IMR-90 (cell line): ENCODE measurements at regions not wholly inside any gene's neighbourhood (a gene's known extent, or its start where the extent isn't known, plus 50 kb on each side); places are given as distances from the start of the nearest gene placed in this dataset.

Experiments
- ATAC-seq: fragments of 200-7000 bp; cut with Tn5 transposase; 2 replicates; pipeline ENCODE4 v1.9.1; 2020; ENCODE audit warnings: low read depth, mild to moderate bottlenecking, moderate library complexity
- BruUV-seq: library from RNA; stranded (reverse); fragments of 400-500 nt; replicated peaks from 2 replicates; lab custom pipeline; 2021; lab: Mats Ljungman, UMichigan
- CTCF ChIA-PET: fragments of 300-600 bp; formaldehyde crosslinking; extraction: SDS; loops from one replicate; lab custom pipeline; 2021; ENCODE audit warnings: antibody characterized with exemption; lab: Yijun Ruan, JAX
- POLR2A ChIA-PET: fragments of 300-600 bp; sonication (Branson Sonifier 250); formaldehyde crosslinking; loops from one replicate; lab custom pipeline; 2022; ENCODE audit warnings: antibody characterized with exemption; ENCODE audit not compliant: unreplicated experiment; lab: Charles Lee
- DNase-seq: peaks from one replicate; pipeline ENCODE4 v3.0.0; 2013
- H2AFZ ChIP-seq: replicated peaks from 2 replicates; pipeline ENCODE3; 2013; ENCODE audit warnings: low read length, mild to moderate bottlenecking; ENCODE audit not compliant: poor library complexity
- H2AK5ac ChIP-seq: 2 replicates; pipeline ENCODE4 v1.6.1; 2013; ENCODE audit warnings: low read depth, low read length, inconsistent platforms
- H2AK9ac ChIP-seq: replicated peaks from 2 replicates; pipeline ENCODE3; 2013; ENCODE audit warnings: mild to moderate bottlenecking, low read depth, low read length, moderate library complexity; ENCODE audit not compliant: poor library complexity
- H2BK120ac ChIP-seq: 2 replicates; pipeline ENCODE4 v1.6.1; 2013; ENCODE audit warnings: low read depth, low read length, inconsistent platforms
- H2BK15ac ChIP-seq: 3 replicates; pipeline ENCODE4 v1.6.1; 2013; ENCODE audit warnings: low read depth, low read length, inconsistent platforms
- H2BK20ac ChIP-seq: 2 replicates; pipeline ENCODE4 v1.6.1; 2013; ENCODE audit warnings: low read depth, mild to moderate bottlenecking, inconsistent platforms, low read length, moderate library complexity
- H2BK5ac ChIP-seq: 2 replicates; pipeline ENCODE4 v1.6.1; 2013; ENCODE audit warnings: mild to moderate bottlenecking, low read depth, low read length, inconsistent platforms; ENCODE audit not compliant: poor library complexity, severe bottlenecking
- H3K14ac ChIP-seq: replicated peaks from 2 replicates; pipeline ENCODE4 v1.6.1; 2013; ENCODE audit warnings: low read depth, low read length, inconsistent platforms
- H3K18ac ChIP-seq: 2 replicates; pipeline ENCODE4 v1.6.1; 2013; ENCODE audit warnings: low read depth, low read length, control low read depth
- H3K23ac ChIP-seq: 2 replicates; pipeline ENCODE4 v1.6.1; 2013; ENCODE audit warnings: low read depth, low read length, inconsistent platforms
- H3K27ac ChIP-seq: 2 replicates; pipeline ENCODE4 v1.5.1; 2013; ENCODE audit warnings: mild to moderate bottlenecking, control low read depth, low read length; ENCODE audit not compliant: insufficient read depth
- H3K27me3 ChIP-seq: 2 replicates; pipeline ENCODE4 v1.6.1; 2013; ENCODE audit warnings: low read length; ENCODE audit not compliant: control insufficient read depth, insufficient read depth
- H3K36me3 ChIP-seq: 2 replicates; pipeline ENCODE4 v1.6.1; 2013; ENCODE audit warnings: low read length, mixed read lengths; ENCODE audit not compliant: control insufficient read depth, insufficient read depth
- H3K4ac ChIP-seq: 2 replicates; pipeline ENCODE4 v1.6.1; 2013; ENCODE audit warnings: low read depth, low read length, inconsistent platforms
- H3K4me1 ChIP-seq: 2 replicates; pipeline ENCODE4 v1.6.1; 2013; ENCODE audit warnings: low read length, mixed read lengths; ENCODE audit not compliant: control insufficient read depth, insufficient read depth
- H3K4me2 ChIP-seq: 2 replicates; pipeline ENCODE4 v1.6.1; 2013; ENCODE audit warnings: low read depth, mild to moderate bottlenecking, control low read depth, low read length, moderate library complexity
- H3K4me3 ChIP-seq: 2 replicates; pipeline ENCODE4 v1.5.1; 2013; ENCODE audit warnings: low read depth, mild to moderate bottlenecking, control low read depth, low read length, moderate library complexity; ENCODE audit not compliant: insufficient read depth
- H3K56ac ChIP-seq: 2 replicates; pipeline ENCODE4 v1.6.1; 2013; ENCODE audit warnings: low read length, inconsistent platforms; ENCODE audit not compliant: insufficient read depth; ENCODE audit errors: extremely low read depth
- H3K79me1 ChIP-seq, 2 experiments: 2 replicates each; pipeline ENCODE4 v1.6.1; 2013; ENCODE audit warnings: low read length in 2 of 2, inconsistent platforms in 1 of 2, low read depth in 1 of 2
- H3K9ac ChIP-seq: 2 replicates; pipeline ENCODE4 v1.6.1; 2013; ENCODE audit warnings: low read depth, low read length, control low read depth
- H3K9me1 ChIP-seq: 2 replicates; pipeline ENCODE4 v1.6.1; 2013; ENCODE audit warnings: low read length, inconsistent platforms; ENCODE audit not compliant: insufficient read depth
- H3K9me3 ChIP-seq: 2 replicates; pipeline ENCODE4 v1.6.1; 2013; ENCODE audit warnings: low read length; ENCODE audit not compliant: control insufficient read depth, insufficient read depth
- H4K20me1 ChIP-seq: 2 replicates; pipeline ENCODE4 v1.6.1; 2013; ENCODE audit warnings: low read length, inconsistent platforms; ENCODE audit not compliant: insufficient read depth
- H4K5ac ChIP-seq: 2 replicates; pipeline ENCODE4 v1.6.1; 2013; ENCODE audit warnings: mild to moderate bottlenecking, low read depth, low read length, control low read depth
- H4K8ac ChIP-seq, 2 experiments: 2 replicates each; pipeline ENCODE4 v1.6.1; 2013; ENCODE audit warnings: low read depth in 2 of 2, low read length in 2 of 2, control low read depth in 1 of 2, inconsistent platforms in 1 of 2
- H4K91ac ChIP-seq: 2 replicates; pipeline ENCODE4 v1.6.1; 2013; ENCODE audit warnings: low read depth, low read length, inconsistent platforms; ENCODE audit not compliant: insufficient read depth
- CTCF ChIP-seq: conservative IDR thresholded peaks from 2 replicates; pipeline ENCODE4 v1.5.1; 2012; ENCODE audit warnings: mild to moderate bottlenecking, low read depth, low read length, improper control_type of control experiment
- MAZ ChIP-seq: IDR thresholded peaks from 2 replicates; pipeline ENCODE4 v1.6.1; 2012; ENCODE audit warnings: low read depth, mild to moderate bottlenecking, low read length, improper control_type of control experiment, moderate library complexity, borderline replicate concordance
- WGBS, 2 experiments: methylation state at CpG; one replicate each; pipeline versions ENCODE4 v1.1.5 to v1.1.7; 2013; ENCODE audit warnings: missing lambda C conversion rate in 2 of 2; ENCODE audit not compliant: insufficient read length in 1 of 2; ENCODE audit errors: extremely low coverage in 2 of 2; 5-methylcytosine and 5-hydroxymethylcytosine counted together
- dilution Hi-C: fragments of 300-500 bp; cut with HindIII; formaldehyde crosslinking; loops from one replicate; pipeline ENCODE4 v1.14.3; 2018; ENCODE audit warnings: low sequenced_read_pairs; ENCODE audit not compliant: unreplicated experiment
- in situ Hi-C: fragments of 300-500 bp; cut with MboI; formaldehyde crosslinking; loops from 3 replicates; pipeline ENCODE4 v1.14.3; 2019; ENCODE audit warnings: low sequenced_read_pairs, inconsistent platforms, mixed read lengths
- intact Hi-C: fragments of 100-400 bp; cut with micrococcal nuclease; formaldehyde crosslinking; loops from 2 replicates; pipeline ENCODE4 v1.10.0; 2022

DNA sequence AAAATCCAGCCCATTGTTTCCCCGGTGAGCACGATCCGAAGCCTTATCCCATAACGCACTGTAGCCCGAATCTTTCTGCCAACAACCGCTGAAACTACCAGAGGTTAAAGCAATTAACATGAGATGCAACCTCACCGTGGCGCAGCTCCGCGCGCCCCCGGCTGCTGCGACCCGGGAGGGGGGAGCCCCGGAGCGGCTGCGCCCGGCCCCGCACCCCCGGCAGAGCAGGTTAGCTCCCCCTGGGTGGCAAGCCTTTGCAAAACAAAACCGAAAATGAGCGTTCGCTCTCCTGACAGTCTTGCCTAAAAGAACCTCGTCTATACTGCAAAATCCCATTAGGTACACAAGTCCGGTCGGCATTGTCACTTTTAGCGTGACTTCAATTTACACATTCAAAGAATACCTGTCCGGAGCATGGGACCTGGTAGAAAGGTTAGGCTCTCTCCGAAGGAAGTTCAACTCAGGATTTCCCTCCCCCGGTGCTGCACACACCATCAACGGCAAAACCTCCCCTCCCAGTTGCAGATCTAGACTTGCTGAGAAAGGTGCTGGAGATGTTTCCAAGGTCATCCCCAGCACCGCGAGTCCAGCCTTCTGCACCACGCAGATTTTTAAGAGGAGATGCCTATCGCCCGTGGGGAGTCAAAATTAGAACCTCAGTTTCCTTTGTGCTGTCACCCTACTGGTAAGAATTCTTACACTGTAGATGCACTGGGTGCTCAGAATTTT, 107.5 kb downstream of the ZNF281 start:
- dilution Hi-C loops: no loop called here
- H3K9ac ChIP-seq: peak overlapping the region; percentile 36
- no peaks in the 10 kb centered on the region for H3K9me1 ChIP-seq
- H4K20me1 ChIP-seq: no peaks in the 10 kb centered on the region
- peak overlapping the region; percentile 1 for H2BK5ac ChIP-seq
- DNase-seq: peak; percentile 47
- H3K4me2 ChIP-seq: peak overlapping the region; percentile 96
- peaks cover 4% of the 10 kb centered on the region for H3K4me1 ChIP-seq
- no peak overlapping the region for H2AK5ac ChIP-seq
- peak overlapping the region; percentile 78 for H2BK120ac ChIP-seq
- in situ Hi-C loops: no loop called here
- peak overlapping the region; percentile 69 to 85 for H4K8ac ChIP-seq
- intact Hi-C loops: loop anchor here (10.0 kb wide), 2 partner anchors 182 to 618 kb away; no protein-coding TSS in a partner anchor
- H2AFZ ChIP-seq: peak overlapping the region; percentile 93
- TF ChIP-seq MAZ: no peak
- 0 out of 2 replicates have a peak, but pooled peaks have one; percentile 6 for TF ChIP-seq CTCF
- no peaks in the 10 kb centered on the region for H3K27me3 ChIP-seq
- H3K4me3 ChIP-seq: peak overlapping the region; percentile 52
- H3K56ac ChIP-seq: peak overlapping the region; percentile 50; the same call in 1 of the 2 replicates
- ATAC-seq: peak; percentile 83
- peak overlapping the region; percentile 68 for H4K5ac ChIP-seq
- H3K79me1 ChIP-seq: no peaks in the 10 kb centered on the region
- WGBS, 2 experiments: 2% methylated on average over 20 of the region's 36 CpGs; no CpG with 5 or more reads in 1 of the 2 experiments
- no TSS peak for BruUV-seq
- H3K36me3 ChIP-seq: no peaks in the 10 kb centered on the region
- H2BK15ac ChIP-seq: peak overlapping the region; percentile 81; the same call in 2 of the 3 replicates
- peak overlapping the region; percentile 68 for H2AK9ac ChIP-seq
- CTCF ChIA-PET: interaction anchor here (1.1 to 1.3 kb wide), 2 partner anchors 13 kb away, joined by 4 read pairs; no protein-coding TSS in a partner anchor
- H3K23ac ChIP-seq: peak overlapping the region; percentile 88
- H3K9me3 ChIP-seq: no peaks in the 10 kb centered on the region
- no peak overlapping the region for H3K27ac ChIP-seq
- POLR2A ChIA-PET: no interaction called here
- peak overlapping the region; percentile 60 for H4K91ac ChIP-seq
- H3K4ac ChIP-seq: peak overlapping the region; percentile 49
- peak overlapping the region; percentile 94 for H3K14ac ChIP-seq
- H2BK20ac ChIP-seq: peak overlapping the region; percentile 73
- H3K18ac ChIP-seq: peak overlapping the region; percentile 70
